ENCODE measurements at regions not wholly inside any gene's neighbourhood (a gene's known extent, or its start where the extent isn't known, plus 50 kb on each side); places are given as distances from the start of the nearest gene placed in this dataset.

- no peak for DNase-seq
Measured at GRCh38 chr9:28653216-28653615, 1079.9 kb upstream of the C9orf72 start.

- DNase-seq, result no peak
Measured at GRCh38 chr9:28656727-28657126, 1083.4 kb upstream of the C9orf72 start.

- DNase-seq, result no peak
Measured at GRCh38 chr9:28661853-28662252, 1088.6 kb upstream of the C9orf72 start.

DNA sequence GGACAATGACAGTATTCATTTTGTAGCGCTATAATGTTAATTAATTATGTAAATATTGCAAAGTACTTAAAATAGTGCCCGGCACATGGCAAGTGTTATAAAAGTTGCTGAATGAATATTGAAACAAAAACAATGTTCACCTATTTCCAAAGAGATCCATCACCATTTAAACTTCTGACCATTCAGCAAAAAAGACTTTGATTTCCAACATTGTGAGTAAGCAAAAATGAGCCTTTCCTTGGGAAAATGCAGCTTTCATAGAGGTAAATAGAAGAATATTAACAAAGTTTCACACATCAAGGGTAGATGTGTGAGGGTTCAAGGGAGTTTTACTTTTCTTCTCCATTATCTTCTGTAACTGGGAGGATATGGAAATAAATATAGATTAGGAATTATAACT lies 1089.4 kb upstream of the C9orf72 start:
- no peak for DNase-seq

DNA sequence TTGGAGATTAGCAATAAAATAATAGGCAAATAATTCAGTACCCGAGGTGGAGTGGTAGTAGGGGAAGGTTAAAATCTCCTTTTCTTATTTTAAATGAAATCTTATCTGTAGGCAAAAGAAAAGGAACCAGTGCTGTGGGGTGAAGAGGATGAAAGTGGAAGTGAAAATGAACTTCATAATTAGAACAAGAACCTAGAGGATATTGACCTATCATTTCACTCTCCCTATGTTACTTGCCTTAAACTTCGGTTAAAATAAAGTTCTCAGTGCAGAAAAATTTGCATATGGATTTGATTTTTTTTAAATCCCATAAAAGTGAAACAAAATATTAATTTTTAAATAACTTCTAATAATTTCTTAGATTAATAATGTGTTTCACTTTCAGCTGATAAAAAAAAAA lies 1094.9 kb upstream of the C9orf72 start:
- DNase-seq, result no peak

- DNase-seq, result no peak
Measured at GRCh38 chr9:28671000-28671399, 1097.7 kb upstream of the C9orf72 start.

GRCh38 chr9:28678097-28678496 lies 1104.8 kb upstream of the C9orf72 start:
- DNase-seq, result no peak

DNA sequence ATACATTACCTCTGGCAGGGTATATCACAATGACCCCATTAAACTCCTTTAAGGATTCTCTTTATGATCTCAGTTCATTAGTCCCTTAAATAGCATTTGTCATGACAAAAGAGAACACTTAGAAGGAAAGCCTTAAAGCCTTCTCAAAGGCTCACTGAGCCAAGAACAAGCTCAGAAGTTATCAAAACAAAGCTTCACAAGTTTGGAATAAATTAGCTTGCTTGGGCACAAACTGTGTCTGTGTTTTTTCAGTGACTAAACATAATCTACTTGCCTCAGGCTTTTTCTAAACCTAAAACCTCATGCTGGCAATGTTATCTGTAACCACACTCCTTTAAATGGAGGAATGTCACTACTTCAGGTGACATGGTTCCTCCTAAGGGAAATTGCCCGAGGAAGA lies 1114.9 kb upstream of the C9orf72 start:
- no peak for DNase-seq

DNA sequence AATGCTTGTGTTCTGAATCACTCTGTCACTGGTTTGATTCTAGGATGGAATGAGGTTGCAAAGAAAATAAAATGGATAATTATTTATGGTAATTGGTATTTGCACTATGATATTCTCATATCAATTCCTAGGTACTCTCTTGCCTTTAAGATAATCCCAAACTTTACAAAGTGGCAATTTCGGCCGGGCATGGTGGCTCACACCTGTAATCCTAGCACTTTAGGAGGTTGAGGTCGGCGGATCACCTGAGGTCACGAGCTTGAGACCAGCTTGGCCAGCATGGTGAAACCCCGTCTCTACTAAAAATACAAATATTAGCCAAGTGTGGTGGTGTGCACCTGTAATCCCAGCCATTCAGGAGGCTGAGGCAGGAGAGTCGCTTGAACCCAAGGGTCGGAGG lies 1118.7 kb upstream of the C9orf72 start:
- DNase-seq, result no peak

GRCh38 chr9:28696960-28697359 lies 1123.7 kb upstream of the C9orf72 start:
- no peak for DNase-seq

DNA sequence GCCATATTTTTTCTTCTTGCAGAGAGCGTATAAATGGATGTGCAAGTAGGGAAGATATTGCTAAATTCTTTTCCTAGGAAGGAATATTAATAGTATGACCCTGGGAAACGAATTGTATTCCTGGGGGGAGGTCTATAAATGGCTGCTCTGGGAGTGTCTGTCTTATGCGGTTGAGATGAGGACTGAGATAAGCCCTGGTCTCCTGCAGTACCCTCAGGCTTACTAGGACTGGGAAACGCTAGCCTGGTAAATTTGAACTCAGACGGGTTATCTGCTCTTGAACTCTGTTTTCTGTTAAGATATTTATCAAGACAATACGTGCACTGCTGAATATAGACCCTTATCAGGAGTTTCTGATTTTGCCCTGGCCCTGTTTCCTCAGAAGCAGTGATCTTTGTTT lies 1126.4 kb upstream of the C9orf72 start:
- no peak for DNase-seq

GRCh38 chr9:28707616-28708015 lies 1134.3 kb upstream of the C9orf72 start:
- no peak for DNase-seq

GRCh38 chr9:28714188-28714587 lies 1140.9 kb upstream of the C9orf72 start:
- no peak for DNase-seq

DNA sequence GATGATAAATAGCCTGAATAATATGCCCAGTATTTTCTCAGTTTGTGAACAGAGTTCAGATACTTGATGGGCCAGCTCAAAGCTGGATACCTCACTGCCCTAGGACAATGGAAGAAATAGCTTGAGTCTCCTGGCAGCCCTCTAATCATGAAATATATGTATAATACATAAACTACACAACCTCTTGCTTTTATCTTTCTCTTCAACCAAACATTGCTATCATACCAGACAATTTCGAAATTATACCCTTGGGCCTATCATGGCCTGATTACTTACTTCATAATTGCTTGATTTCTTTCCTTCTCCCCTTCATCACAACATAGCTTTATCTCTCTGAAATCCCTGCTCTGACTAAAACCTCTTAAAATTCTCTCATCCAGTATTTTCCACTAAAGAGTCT lies 1144.9 kb upstream of the C9orf72 start:
- DNase-seq, result no peak

GRCh38 chr9:28720746-28721145 lies 1147.5 kb upstream of the C9orf72 start:
- no peak for DNase-seq

- DNase-seq, result no peak
Measured at GRCh38 chr9:28730111-28730510, 1156.8 kb upstream of the C9orf72 start.

- DNase-seq, result no peak
Measured at GRCh38 chr9:28735738-28736342, 1162.6 kb upstream of the C9orf72 start.

DNA sequence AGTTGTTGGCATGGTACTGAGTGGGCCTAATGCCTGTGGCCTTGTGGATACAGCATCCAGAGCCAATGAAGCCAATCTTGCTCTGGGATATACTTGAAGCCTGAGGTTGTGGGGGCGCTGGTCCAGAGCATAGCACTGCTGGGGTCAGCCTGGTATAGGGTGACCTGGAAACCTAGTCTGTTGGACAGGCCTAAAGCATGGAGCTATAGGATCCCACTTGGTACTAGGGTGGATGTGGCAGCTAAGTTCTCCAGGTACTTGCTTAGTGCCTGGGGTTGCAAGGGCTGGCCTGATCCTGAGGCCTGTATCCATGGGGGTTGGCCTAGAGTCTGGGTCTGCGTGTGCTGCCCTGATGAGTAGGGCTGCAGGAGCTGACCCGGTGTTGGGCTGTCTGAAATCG lies 1168.2 kb upstream of the C9orf72 start:
- DNase-seq, result no peak

GRCh38 chr9:28747351-28747985 lies 1174.2 kb upstream of the C9orf72 start:
- no peak for DNase-seq

DNA sequence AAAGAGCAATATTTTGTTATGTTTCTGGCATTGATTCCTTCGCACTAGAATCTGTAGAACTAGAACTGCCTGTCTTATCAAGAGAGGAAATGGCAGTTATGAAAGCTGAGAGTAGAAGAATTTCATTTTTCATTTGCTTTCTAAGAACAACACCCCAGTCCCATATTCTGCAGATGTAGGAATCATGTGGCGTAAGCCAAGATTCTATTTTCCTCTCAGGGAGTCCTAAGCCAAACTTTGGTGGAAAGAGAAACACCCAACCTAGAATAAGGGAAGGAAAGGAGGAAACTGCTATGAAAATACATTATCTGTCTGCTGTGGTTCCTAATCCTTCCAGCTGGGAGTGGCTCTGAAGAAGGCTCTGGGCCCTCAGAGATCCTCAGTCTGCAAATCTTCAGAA lies 1176.9 kb upstream of the C9orf72 start:
- no peak for DNase-seq

GRCh38 chr9:28758341-28758740 lies 1185.1 kb upstream of the C9orf72 start:
- no peak for DNase-seq

DNA sequence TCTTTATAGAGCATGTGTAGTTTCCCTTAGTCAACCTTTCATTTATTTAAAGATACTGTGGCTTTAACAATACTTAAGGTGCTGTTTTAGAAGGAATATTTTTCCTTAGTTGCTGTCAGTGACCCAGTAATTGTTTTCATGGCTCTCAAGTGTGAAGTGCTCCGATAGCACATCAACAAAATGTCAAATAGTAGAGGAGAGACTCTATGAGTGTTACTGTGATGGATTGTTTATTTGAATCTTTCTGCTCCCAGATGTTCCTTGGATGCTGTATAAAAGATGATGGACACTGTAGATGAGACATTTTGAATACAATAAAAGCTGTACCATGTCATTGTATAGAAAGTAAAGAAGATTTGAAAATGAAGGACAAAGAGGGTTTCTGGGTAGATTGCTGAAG lies 1185.7 kb upstream of the C9orf72 start:
- no peak for DNase-seq

GRCh38 chr9:28762167-28762566 lies 1188.9 kb upstream of the C9orf72 start:
- peak in 1 of 2 experiments; percentile 4 for DNase-seq

- DNase-seq, result no peak
Measured at GRCh38 chr9:28764532-28764931, 1191.3 kb upstream of the C9orf72 start.

GRCh38 chr9:28770226-28770625 lies 1196.9 kb upstream of the C9orf72 start:
- no peak for DNase-seq
